ENCODE measurements at regions not wholly inside any gene's neighbourhood (a gene's known extent, or its start where the extent isn't known, plus 50 kb on each side); places are given as distances from the start of the nearest gene placed in this dataset.

- no peak overlapping the region for H3K4me3 Mint-ChIP-seq (ENCODE audit: unreplicated experiment)
- no TSS peak for BruUV-seq (replicated peaks)
- H3K27ac Mint-ChIP-seq (ENCODE audit: unreplicated experiment): no peak overlapping the region
- TF ChIP-seq CTCF (IDR thresholded peaks at IDR 0.05; ENCODE audit: insufficient read depth in 1 of 2, low read depth in 1 of 2, low read length in 1 of 2, severe bottlenecking in 1 of 2, unreplicated experiment in 1 of 2): no peak
- intact Hi-C loops (cut with micrococcal nuclease; ENCODE audit: unreplicated experiment): no loop called here
- no peak for DNase-seq
- no peaks in the 10 kb centered on the region for H3K9me3 Mint-ChIP-seq (ENCODE audit: unreplicated experiment)
- Histone ChIP-seq H3K4me1 (no peaks in the 10 kb centered on the region), H3K9me3 (no peaks in the 10 kb centered on the region), H3K36me3 (ENCODE audit: control insufficient read depth, insufficient read depth, low read length) (no peaks in the 10 kb centered on the region), H3K27me3 (replicated peaks; ENCODE audit: control insufficient read depth, insufficient read depth, low read length) (no peaks in the 10 kb centered on the region), H3K4me3 (ENCODE audit: low read depth, low read length) (no peak overlapping the region)
- POLR2A ChIA-PET: no interaction called here
- H3K36me3 Mint-ChIP-seq (ENCODE audit: insufficient read depth, unreplicated experiment): no peaks in the 10 kb centered on the region
- CTCF ChIA-PET: no interaction called here
- H3K4me1 Mint-ChIP-seq (ENCODE audit: low read depth, unreplicated experiment): no peaks in the 10 kb centered on the region
- peaks cover 5% of the 10 kb centered on the region for H3K27me3 Mint-ChIP-seq (ENCODE audit: insufficient read depth, unreplicated experiment)
Observed at GRCh38 chr5:112634796-112635195, 102.9 kb upstream of the APC start.

GRCh38 chr5:112635276-112635675 is 102.4 kb upstream of the APC start:
- ChIA-PET CTCF (no interaction called here), POLR2A (no interaction called here)
- Mint-ChIP-seq H3K27me3 (ENCODE audit: insufficient read depth, unreplicated experiment) (peaks cover 3% of the 10 kb centered on the region), H3K4me1 (ENCODE audit: low read depth, unreplicated experiment) (no peaks in the 10 kb centered on the region), H3K9me3 (ENCODE audit: unreplicated experiment) (no peaks in the 10 kb centered on the region), H3K36me3 (ENCODE audit: insufficient read depth, unreplicated experiment) (no peaks in the 10 kb centered on the region), H3K4me3 (ENCODE audit: unreplicated experiment) (no peak overlapping the region), H3K27ac (ENCODE audit: unreplicated experiment) (no peak overlapping the region)
- TF ChIP-seq CTCF (IDR thresholded peaks at IDR 0.05; ENCODE audit: insufficient read depth in 1 of 2, low read depth in 1 of 2, low read length in 1 of 2, severe bottlenecking in 1 of 2, unreplicated experiment in 1 of 2): no peak
- intact Hi-C loops (cut with micrococcal nuclease; ENCODE audit: unreplicated experiment): no loop called here
- no peaks in the 10 kb centered on the region for H3K27me3 ChIP-seq (replicated peaks; ENCODE audit: control insufficient read depth, insufficient read depth, low read length)
- no peaks in the 10 kb centered on the region for H3K4me1 ChIP-seq
- no TSS peak for BruUV-seq (replicated peaks)
- no peak for DNase-seq
- H3K36me3 ChIP-seq (ENCODE audit: control insufficient read depth, insufficient read depth, low read length): no peaks in the 10 kb centered on the region
- H3K9me3 ChIP-seq: no peaks in the 10 kb centered on the region
- H3K4me3 ChIP-seq (ENCODE audit: low read depth, low read length): no peak overlapping the region

GRCh38 chr5:112635771-112636731 is 101.6 kb upstream of the APC start:
- no TSS peak for BruUV-seq (replicated peaks)
- no peaks in the 10 kb centered on the region for H3K36me3 ChIP-seq (ENCODE audit: control insufficient read depth, insufficient read depth, low read length)
- Mint-ChIP-seq H3K36me3 (ENCODE audit: insufficient read depth, unreplicated experiment) (no peaks in the 10 kb centered on the region), H3K4me1 (ENCODE audit: low read depth, unreplicated experiment) (no peaks in the 10 kb centered on the region), H3K27me3 (ENCODE audit: insufficient read depth, unreplicated experiment) (peaks cover 3% of the 10 kb centered on the region), H3K27ac (ENCODE audit: unreplicated experiment) (no peak overlapping the region), H3K9me3 (ENCODE audit: unreplicated experiment) (no peaks in the 10 kb centered on the region), H3K4me3 (ENCODE audit: unreplicated experiment) (no peak overlapping the region)
- no peak for TF ChIP-seq CTCF (IDR thresholded peaks at IDR 0.05; ENCODE audit: insufficient read depth in 1 of 2, low read depth in 1 of 2, low read length in 1 of 2, severe bottlenecking in 1 of 2, unreplicated experiment in 1 of 2)
- ChIA-PET CTCF (no interaction called here), POLR2A (no interaction called here)
- no peaks in the 10 kb centered on the region for H3K9me3 ChIP-seq
- H3K4me1 ChIP-seq: no peaks in the 10 kb centered on the region
- intact Hi-C loops (cut with micrococcal nuclease; ENCODE audit: unreplicated experiment): no loop called here
- DNase-seq: peak in 1 of 2 experiments; percentile 13
- H3K4me3 ChIP-seq (ENCODE audit: low read depth, low read length): no peak overlapping the region
- no peaks in the 10 kb centered on the region for H3K27me3 ChIP-seq (replicated peaks; ENCODE audit: control insufficient read depth, insufficient read depth, low read length)
